GM12891 (cell line): ENCODE measurements at regions not wholly inside any gene's neighbourhood (a gene's known extent, or its start where the extent isn't known, plus 50 kb on each side); places are given as distances from the start of the nearest gene placed in this dataset.
"Not testable (repeated sequence)": the region's sequence is repeated elsewhere in the genome, so short reads cannot be mapped to it uniquely, and the experiment has no call there.

Experiments
- DNase-seq: peaks from one replicate; pipeline ENCODE4 v3.0.0; 2011; ENCODE audit warnings: low spot score; ENCODE audit not compliant: insufficient read length
- FAIRE-seq: peaks from 2 replicates; lab custom pipeline; 2011; peaks lifted over from hg19 to GRCh38; lab: Jason Lieb, UNC
- PAX5 ChIP-seq: IDR thresholded peaks from 2 replicates; pipeline ENCODE4 v1.6.1; 2011; ENCODE audit warnings: low read length, moderate library complexity, mild to moderate bottlenecking; ENCODE audit not compliant: insufficient read depth, severe bottlenecking
- POLR2A ChIP-seq: IDR thresholded peaks from 2 replicates; pipeline ENCODE4 v1.6.1; 2011; ENCODE audit warnings: low read depth, low read length, control low read depth
- POLR2AphosphoS5 ChIP-seq: IDR thresholded peaks from 2 replicates; pipeline ENCODE4 v1.6.1; 2011; ENCODE audit warnings: low read depth, low read length, control low read depth
- POU2F2 ChIP-seq: IDR thresholded peaks from 2 replicates; pipeline ENCODE4 v1.6.1; 2011; ENCODE audit warnings: low read depth, mild to moderate bottlenecking, control low read depth, low read length, moderate library complexity
- SPI1 ChIP-seq: IDR thresholded peaks from 2 replicates; pipeline ENCODE4 v1.6.1; 2011; ENCODE audit warnings: low read depth, low read length, control low read depth
- TAF1 ChIP-seq: IDR thresholded peaks from 2 replicates; pipeline ENCODE4 v1.6.1; 2011; ENCODE audit warnings: low read depth, low read length, control low read depth

DNA sequence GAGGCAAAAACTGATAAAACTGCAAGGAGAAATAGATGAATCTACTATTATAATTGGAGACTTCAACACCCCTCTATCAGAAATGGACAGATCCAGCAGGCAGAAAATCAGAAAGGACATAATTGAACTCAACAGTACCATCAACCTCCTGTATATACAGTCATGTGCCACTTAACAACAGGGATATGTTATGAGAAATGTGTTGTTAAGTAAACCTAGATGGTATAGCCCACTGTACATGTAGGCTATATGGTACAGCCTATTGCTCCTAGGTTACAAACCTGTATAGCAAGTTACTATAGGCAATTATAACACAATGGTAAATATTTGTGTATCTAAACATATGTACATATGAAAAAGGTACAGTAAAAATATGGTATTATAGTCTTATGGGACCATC, 66.8 kb upstream of the PHF21A start:
- FAIRE-seq = peak; percentile 47
- DNase-seq = no peak
- TF ChIP-seq POU2F2 = no peak
- TF ChIP-seq POLR2AphosphoS5 = no peak
- no peak for TF ChIP-seq PAX5
- no peak for TF ChIP-seq SPI1
- TF ChIP-seq TAF1 = no peak
- TF ChIP-seq POLR2A = no peak

DNA sequence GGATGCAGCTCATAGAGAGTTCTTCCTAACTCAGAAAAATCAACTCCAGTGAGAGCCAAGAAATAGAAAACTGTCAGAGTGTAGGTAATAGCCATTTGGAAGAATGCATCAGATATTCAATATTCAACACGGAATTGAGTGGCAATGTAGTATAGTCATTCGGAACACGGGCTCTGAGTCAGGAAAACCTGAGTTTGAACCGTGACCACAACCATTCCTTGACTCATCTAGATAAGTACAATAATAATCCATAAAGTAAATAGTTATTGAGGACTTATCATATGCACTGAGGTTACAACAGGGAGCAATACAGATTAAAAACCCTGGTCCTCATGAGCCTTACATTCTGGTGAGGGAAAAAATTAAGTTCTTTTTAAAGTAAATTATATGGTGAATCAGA, 62.6 kb upstream of the PHF21A start:
- FAIRE-seq (no peak), DNase-seq (no peak)
- TF ChIP-seq POU2F2 (no peak), SPI1 (no peak), TAF1 (no peak), POLR2AphosphoS5 (no peak), PAX5 (no peak), POLR2A (no peak)

DNA sequence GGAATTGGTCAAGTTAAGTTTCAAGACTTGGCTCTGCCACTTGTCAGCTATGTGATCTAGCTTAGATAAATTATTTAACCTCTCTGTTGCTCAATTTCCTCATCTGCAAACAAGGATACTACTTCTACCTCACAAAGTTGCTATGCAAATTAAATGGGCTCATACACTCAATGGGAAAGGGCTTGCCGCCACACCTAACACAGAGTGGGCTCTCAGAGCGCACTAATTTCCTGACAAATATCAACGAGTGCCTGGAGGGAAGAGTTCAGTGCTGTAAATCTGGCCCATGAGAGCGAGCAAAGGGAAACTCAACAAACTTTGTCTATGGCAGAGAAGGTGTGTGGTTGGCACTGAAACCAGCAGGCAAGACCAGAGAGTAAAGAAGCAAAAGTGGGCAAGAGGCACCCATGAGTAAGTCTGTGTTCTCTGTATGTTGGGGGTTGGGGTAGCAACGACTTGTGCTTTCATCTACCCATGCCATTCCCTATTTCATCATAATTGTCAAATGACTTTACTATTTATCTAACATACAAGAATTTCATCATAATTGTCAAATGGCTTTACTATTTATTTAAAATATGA, 60.7 kb upstream of the PHF21A start:
- DNase-seq (no peak), FAIRE-seq (no peak)
- TF ChIP-seq SPI1 (no peak), POU2F2 (no peak), POLR2AphosphoS5 (no peak), PAX5 (no peak), POLR2A (no peak), TAF1 (no peak)

DNA sequence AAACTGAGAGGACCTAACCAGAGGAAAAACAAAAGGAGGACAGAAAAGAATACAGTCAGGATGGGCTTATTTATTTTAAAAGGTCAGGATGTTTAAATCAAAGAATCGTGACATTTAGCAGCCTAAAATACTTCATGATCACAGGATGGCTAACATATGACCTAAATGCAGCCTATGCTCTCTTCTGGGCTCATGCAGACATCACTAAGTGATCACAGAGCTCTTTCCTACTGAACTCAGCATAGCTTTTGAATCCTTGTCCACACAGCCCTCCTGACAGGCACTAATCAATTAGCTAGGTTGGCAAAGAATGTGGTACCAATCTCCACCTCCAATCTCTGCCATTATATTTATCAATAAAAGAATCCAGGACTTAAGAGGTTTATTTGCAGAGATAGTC, 60.1 kb upstream of the PHF21A start:
- no peak for DNase-seq

DNA sequence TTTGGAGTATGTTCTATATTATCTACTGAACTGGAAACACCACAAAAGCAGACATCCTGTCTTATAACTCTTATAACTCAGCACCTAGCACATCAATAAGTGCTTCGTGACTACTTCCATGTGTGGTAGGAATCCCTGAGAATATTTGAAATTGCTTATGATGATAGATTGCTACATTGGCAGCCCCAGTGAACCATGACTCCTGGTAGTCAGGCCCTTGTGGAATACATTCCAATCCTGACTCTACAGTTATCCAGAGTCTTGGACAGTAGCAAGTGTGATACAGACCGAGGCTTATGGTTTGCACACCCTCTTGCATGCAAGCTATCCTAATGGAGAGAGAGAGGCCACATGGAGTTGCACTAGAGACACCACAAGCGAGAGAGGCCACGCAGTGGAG, 59.5 kb upstream of the PHF21A start:
- FAIRE-seq = no peak
- no peak for DNase-seq
- TF ChIP-seq SPI1 (no peak), POU2F2 (no peak), POLR2AphosphoS5 (no peak), POLR2A (no peak), TAF1 (no peak), PAX5 (no peak)

More for the DNA sequence above, 60.1 kb upstream of the PHF21A start:
- no peak for FAIRE-seq
- TF ChIP-seq POLR2AphosphoS5 (no peak), TAF1 (no peak), POU2F2 (no peak), POLR2A (no peak)

DNA sequence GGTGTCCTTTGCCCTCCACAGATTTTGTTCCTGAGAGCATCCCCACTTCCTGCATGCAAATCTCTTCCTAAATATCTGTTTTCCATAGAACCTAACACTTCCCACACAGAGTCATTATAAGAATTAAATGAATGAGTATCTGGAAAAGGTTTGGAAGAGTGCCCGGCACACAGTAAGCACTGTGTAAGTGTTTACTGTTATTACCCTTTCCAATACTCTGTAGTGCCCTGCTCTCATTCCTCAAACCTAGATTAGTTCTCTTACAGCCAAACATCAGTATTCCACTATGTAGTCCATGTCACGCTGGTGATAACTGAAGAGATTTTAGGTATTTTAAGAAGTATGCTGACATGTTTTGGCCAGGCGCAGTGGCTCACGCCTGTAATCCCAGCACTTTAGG, 57.3 kb upstream of the PHF21A start:
- no peak for DNase-seq
- TF ChIP-seq TAF1 (no peak), SPI1 (no peak), POU2F2 (no peak), PAX5 (no peak), POLR2A (no peak)
- FAIRE-seq = no peak

DNA sequence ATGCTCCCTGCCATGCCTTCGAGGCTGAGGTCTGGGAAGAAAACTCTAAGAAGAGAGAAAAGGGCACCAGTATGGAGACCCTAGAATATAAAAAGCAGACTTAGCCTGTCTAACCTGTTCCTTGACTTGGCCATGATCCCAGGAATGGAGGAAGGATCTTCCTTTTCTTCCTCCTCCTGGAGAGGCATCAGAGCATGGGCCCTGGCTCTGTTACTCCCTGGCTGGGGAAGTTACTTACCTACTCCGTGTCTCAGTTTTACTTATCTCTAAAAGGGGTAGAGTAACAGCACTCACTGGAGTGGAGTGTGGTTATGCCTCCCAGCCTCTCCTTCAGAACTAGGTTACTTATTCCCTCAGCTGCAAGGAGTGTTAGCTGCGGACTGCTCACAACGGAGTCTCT, 55.2 kb upstream of the PHF21A start:
- no peak for DNase-seq
- FAIRE-seq = no peak
- TF ChIP-seq TAF1 = no peak
- TF ChIP-seq POLR2A = no peak
- TF ChIP-seq SPI1 = no peak
- TF ChIP-seq PAX5 = no peak
- no peak for TF ChIP-seq POLR2AphosphoS5
- TF ChIP-seq POU2F2 = no peak

DNA sequence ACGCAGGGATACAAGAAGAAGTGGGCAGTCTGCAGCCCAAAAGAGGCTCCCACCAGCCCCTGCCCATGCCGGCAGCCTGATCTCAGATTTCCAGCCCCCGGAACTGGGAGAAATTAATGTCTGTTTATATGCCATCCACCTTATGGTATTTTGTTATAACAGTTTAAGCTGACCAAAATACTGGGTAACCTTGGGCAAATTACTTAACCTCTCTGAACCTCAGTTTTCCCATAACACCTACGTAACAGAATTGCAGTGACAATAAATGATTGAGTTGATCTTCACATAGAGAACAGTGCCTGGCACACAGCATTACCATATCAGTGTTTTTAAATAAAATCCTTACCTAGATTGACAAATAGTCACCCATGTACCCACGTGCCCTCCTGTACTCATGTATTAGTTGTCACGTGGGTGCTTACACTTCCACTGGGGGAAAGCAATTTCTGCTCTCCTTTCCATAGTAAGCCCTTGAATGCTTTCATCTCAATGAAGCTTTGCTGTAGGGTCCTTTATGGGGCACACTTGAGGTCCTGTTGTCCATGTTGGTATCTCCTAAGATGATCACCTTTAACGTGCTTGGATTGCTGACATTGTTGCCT, 54.2 kb upstream of the PHF21A start:
- no peak for TF ChIP-seq PAX5
- no peak for TF ChIP-seq POLR2A
- TF ChIP-seq POLR2AphosphoS5 = no peak
- no peak for TF ChIP-seq SPI1
- no peak for TF ChIP-seq TAF1
- no peak for TF ChIP-seq POU2F2
- DNase-seq (no peak), FAIRE-seq (no peak)

DNA sequence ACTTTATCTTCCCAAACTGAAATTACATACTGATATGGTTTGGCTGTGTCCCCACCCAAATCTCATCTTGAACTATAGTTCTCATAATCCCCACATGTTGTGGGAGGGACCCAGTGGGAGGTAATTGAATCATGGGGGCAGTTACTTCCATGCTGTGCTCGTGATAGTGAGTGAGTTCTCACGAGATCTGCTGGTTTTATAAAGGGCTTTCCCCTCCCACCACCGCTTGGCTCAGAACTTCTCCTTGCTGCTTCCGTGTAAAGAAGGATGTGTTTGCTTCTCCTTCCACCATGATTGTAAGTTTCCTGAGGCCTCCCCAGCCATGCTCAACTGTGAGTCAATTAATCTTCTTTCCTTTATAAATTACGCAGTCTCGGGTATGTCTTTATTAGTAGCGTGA, 50.4 kb upstream of the PHF21A start:
- not testable (repeated sequence) for FAIRE-seq, DNase-seq
